HL-60 (cell line): ENCODE measurements at regions not wholly inside any gene's neighbourhood (a gene's known extent, or its start where the extent isn't known, plus 50 kb on each side); places are given as distances from the start of the nearest gene placed in this dataset.

ENCODE experiments used
- DNase-seq, 2 experiments: peaks; one replicate each; pipeline ENCODE4 v3.0.0-alpha.2; 2010 to 2020; ENCODE audit warnings: low read depth in 1 of 2, low spot score in 1 of 2
- H3K27ac ChIP-seq: fragments of 250-450 bp; sonication (Bioruptor Pico); replicated peaks from 2 replicates; pipeline ENCODE4 v1.5.1; 2020; ENCODE audit warnings: mild to moderate bottlenecking, moderate library complexity
- H3K27me3 ChIP-seq: fragments of 250-450 bp; sonication (Bioruptor Pico); 2 replicates; pipeline ENCODE4 v1.5.1; 2021; ENCODE audit warnings: mild to moderate bottlenecking, moderate library complexity; ENCODE audit not compliant: insufficient read depth, poor library complexity, severe bottlenecking
- H3K4me3 ChIP-seq: replicated peaks from 2 replicates; pipeline ENCODE4 v1.5.1; 2011; ENCODE audit warnings: mild to moderate bottlenecking, control low read depth, low read length; ENCODE audit not compliant: insufficient read depth
- CTCF ChIP-seq: IDR thresholded peaks from one replicate; pipeline ENCODE4 v1.5.1; 2011; ENCODE audit warnings: low read length, control low read depth, inconsistent platforms; ENCODE audit not compliant: insufficient read depth
- GABPA ChIP-seq: IDR thresholded peaks from 2 replicates; pipeline ENCODE4 v1.6.1; 2012; ENCODE audit warnings: low read depth
- POLR2AphosphoS5 ChIP-seq: IDR thresholded peaks from 2 replicates; pipeline ENCODE4 v1.6.1; 2012; ENCODE audit warnings: low read depth
- REST ChIP-seq: IDR thresholded peaks from 2 replicates; pipeline ENCODE4 v1.6.1; 2012; ENCODE audit warnings: low read depth; ENCODE audit not compliant: insufficient replicate concordance
- SPI1 ChIP-seq: IDR thresholded peaks from 2 replicates; pipeline ENCODE4 v1.6.1; 2012; ENCODE audit warnings: low read depth, mild to moderate bottlenecking, borderline replicate concordance

- no peak for DNase-seq
- TF ChIP-seq POLR2AphosphoS5 (no peak), REST (no peak), GABPA (no peak), CTCF (no peak), SPI1 (no peak)
- H3K4me3 ChIP-seq: no peak overlapping the region
- H3K27me3 ChIP-seq: no peaks in the 10 kb centered on the region
- H3K27ac ChIP-seq: no peak overlapping the region
These were observed 148.6 kb upstream of the SVIL start for GRCh38 chr10:29783201-29783947.

- Histone ChIP-seq H3K4me3 (no peak overlapping the region), H3K27ac (no peak overlapping the region), H3K27me3 (no peaks in the 10 kb centered on the region)
- TF ChIP-seq REST (no peak), CTCF (no peak), SPI1 (no peak), POLR2AphosphoS5 (no peak), GABPA (no peak)
- no peak for DNase-seq
These were observed 145.9 kb upstream of the SVIL start for GRCh38 chr10:29780639-29781038.

- Histone ChIP-seq H3K27ac (no peak overlapping the region), H3K4me3 (no peak overlapping the region), H3K27me3 (no peaks in the 10 kb centered on the region)
- TF ChIP-seq CTCF: no peak
- no peak for TF ChIP-seq GABPA
- TF ChIP-seq POLR2AphosphoS5: no peak
- TF ChIP-seq SPI1: no peak
- no peak for TF ChIP-seq REST
- DNase-seq: no peak
These were observed 145.3 kb upstream of the SVIL start for GRCh38 chr10:29780096-29780495.
